ENCODE measurements at regions not wholly inside any gene's neighbourhood (a gene's known extent, or its start where the extent isn't known, plus 50 kb on each side); places are given as distances from the start of the nearest gene placed in this dataset.

- H3K9me3 ChIP-seq (replicated peaks in 1 of 11): 0 out of 22 replicates have a peak, but pooled peaks cover 0 to 5% (median 0%) of the 10 kb centered on the region in 11 experiments
- no peak for TF ChIP-seq Cebpa-rat (IDR thresholded peaks at IDR 0.05)
- H4K20me1 ChIP-seq: no peaks in the 10 kb centered on the region
- H3K36me3 ChIP-seq: no peaks in the 10 kb centered on the region
- H3K4me1 ChIP-seq: peaks cover 3 to 15% (median 9%) of the 10 kb centered on the region in 10 experiments; a peak in 13 of 20 replicates
- H3K27ac ChIP-seq: no peak overlapping the region
- H3K9ac ChIP-seq: no peak overlapping the region
- no peaks in the 10 kb centered on the region for H3K27me3 ChIP-seq
- H3K4me2 ChIP-seq: peak overlapping the region in 4 of 11 experiments; percentile 2 to 32 (median 16); a peak in 2 of 22 replicates
- H3K4me3 ChIP-seq: no peak overlapping the region
These were observed 202.8 kb upstream of the PRNP start for GRCh38 chr20:4483486-4483885.

DNA sequence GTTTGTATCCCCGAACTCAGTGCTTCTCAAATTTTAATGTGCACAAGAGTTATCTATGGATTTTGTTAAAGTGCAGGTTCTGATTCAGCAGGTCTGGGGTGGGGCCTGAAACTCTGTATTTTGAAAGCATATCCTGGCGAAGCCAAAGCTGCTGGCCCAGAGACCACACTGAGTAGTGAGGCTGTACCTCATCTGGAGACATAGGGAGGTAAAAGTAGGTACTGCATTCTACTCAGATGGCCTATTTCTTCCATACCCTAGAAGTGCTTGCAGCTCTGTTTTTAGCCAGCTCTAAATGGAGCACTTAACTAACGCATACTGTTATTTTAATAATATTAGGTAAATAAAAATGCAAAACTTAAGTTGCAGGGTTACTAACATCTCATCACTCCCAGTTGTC is 206.2 kb upstream of the PRNP start:
- peaks cover 3 to 15% (median 9%) of the 10 kb centered on the region in 10 experiments; a peak in 13 of 20 replicates for H3K4me1 ChIP-seq
- no peak for TF ChIP-seq Cebpa-rat (IDR thresholded peaks at IDR 0.05)
- no peak overlapping the region for H3K4me2 ChIP-seq

DNA sequence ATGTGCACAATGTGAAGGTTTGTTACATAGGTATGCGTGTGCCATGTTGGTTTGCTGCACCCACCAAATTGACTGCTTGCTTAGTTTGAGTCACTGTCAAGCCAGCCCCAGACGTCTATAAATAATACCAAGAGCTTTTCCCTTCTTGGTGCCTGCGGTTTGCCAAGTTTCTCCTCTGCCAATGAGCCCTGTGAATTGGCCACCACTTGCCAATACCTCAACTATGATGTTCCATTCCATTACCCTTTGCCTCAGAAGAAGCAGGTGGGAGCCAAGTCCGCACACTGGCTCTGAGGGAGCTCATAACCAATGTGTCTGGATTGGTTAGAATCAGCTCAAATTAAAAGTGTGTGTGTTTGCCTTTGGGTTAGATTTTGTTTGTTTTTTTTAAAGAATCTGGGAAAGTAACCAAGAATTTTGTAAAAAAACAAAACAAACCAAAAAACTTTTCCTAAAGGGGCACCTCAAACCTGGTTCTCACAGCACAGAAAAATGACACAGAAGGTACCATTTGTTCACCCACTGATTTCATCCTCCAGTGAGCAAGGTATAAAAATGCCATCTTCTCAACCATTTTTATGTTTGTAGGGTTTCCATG is 209.3 kb upstream of the PRNP start:
- H3K36me3 ChIP-seq: no peaks in the 10 kb centered on the region

More for the DNA sequence above, 206.2 kb upstream of the PRNP start:
- Histone ChIP-seq H3K9me3 (replicated peaks in 1 of 11) (peaks cover 0 to 13% (median 0%) of the 10 kb centered on the region in 11 experiments; a peak in 2 of 22 replicates), H3K27ac (no peak overlapping the region), H3K27me3 (no peaks in the 10 kb centered on the region), H4K20me1 (no peaks in the 10 kb centered on the region), H3K9ac (no peak overlapping the region), H3K4me3 (no peak overlapping the region), H3K36me3 (no peaks in the 10 kb centered on the region)

DNA sequence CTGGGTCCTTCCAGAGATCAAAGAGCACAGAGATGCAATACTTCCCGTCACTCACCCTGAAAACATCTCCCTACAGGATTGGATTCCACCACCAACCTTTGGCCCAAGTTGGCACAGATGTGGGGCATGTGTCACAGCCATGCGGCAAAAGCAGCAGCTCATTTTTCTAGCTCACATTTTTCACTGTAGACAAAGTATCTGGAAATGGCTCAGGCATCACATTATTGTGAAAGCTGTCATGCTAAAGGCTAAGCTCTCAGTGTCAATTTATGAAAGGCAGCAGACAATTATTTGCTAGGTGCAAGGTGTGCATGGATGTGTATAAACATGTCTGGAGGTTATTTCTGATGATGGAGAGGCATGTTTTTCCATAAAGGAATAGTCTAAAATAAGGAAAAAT is 213.3 kb upstream of the PRNP start:
- Histone ChIP-seq H3K9me3 (replicated peaks in 1 of 11) (peaks cover 0 to 7% (median 0%) of the 10 kb centered on the region in 11 experiments; a peak in 3 of 22 replicates), H3K27ac (no peak overlapping the region), H4K20me1 (no peaks in the 10 kb centered on the region), H3K4me1 (peaks cover 10 to 16% (median 12%) of the 10 kb centered on the region in 10 experiments; a peak in 18 of 20 replicates), H3K27me3 (no peaks in the 10 kb centered on the region), H3K4me2 (no peak overlapping the region), H3K36me3 (no peaks in the 10 kb centered on the region), H3K4me3 (no peak overlapping the region), H3K9ac (no peak overlapping the region)
- no peak for TF ChIP-seq Cebpa-rat (IDR thresholded peaks at IDR 0.05)

More for the DNA sequence above, 209.3 kb upstream of the PRNP start:
- no peaks in the 10 kb centered on the region for H4K20me1 ChIP-seq
- H3K27me3 ChIP-seq: no peaks in the 10 kb centered on the region
- no peak overlapping the region for H3K4me3 ChIP-seq
- no peak overlapping the region for H3K9ac ChIP-seq
- H3K9me3 ChIP-seq (replicated peaks in 1 of 11): peaks cover 0 to 10% (median 0%) of the 10 kb centered on the region in 11 experiments; a peak in 2 of 22 replicates
- 0 out of 22 replicates have a peak overlapping the region, but pooled peaks of 1 of the 11 experiments have one; percentile 14 for H3K4me2 ChIP-seq
- H3K4me1 ChIP-seq: peaks cover 0 to 5% (median 0%) of the 10 kb centered on the region in 10 experiments; a peak in 1 of 20 replicates
- no peak overlapping the region for H3K27ac ChIP-seq
- no peak for TF ChIP-seq Cebpa-rat (IDR thresholded peaks at IDR 0.05)

- Histone ChIP-seq H3K36me3 (no peaks in the 10 kb centered on the region), H3K4me2 (peak overlapping the region in 4 of 11 experiments; percentile 39 to 55 (median 48); a peak in 3 of 22 replicates), H3K4me1 (peaks cover 10 to 16% (median 12%) of the 10 kb centered on the region in 10 experiments; a peak in 18 of 20 replicates), H3K27me3 (no peaks in the 10 kb centered on the region), H3K4me3 (no peak overlapping the region), H3K27ac (no peak overlapping the region), H3K9me3 (replicated peaks in 1 of 11) (peaks cover 0 to 3% (median 0%) of the 10 kb centered on the region in 11 experiments; a peak in 1 of 22 replicates), H3K9ac (no peak overlapping the region), H4K20me1 (no peaks in the 10 kb centered on the region)
- TF ChIP-seq Cebpa-rat (IDR thresholded peaks at IDR 0.05): no peak
These were observed 215.0 kb upstream of the PRNP start for GRCh38 chr20:4471221-4471620.

DNA sequence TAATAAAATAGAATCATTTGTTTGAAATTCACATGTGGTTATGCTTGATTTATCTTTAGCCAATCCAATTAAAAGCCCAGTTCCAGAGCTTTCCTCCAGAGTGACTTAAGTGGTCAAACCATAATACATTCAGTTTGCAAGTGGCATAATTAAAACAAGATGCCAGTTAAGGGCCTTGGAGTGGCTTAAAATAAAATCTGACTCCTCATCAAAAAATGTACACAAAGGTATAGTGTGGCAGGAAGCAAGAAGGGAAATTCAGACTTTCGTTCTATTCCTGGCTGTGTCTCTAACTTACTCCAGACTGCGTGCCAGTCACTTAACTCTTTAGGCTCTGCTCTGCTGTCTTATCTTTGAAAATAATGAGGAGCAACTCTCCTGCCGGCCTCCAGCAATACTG is 215.9 kb upstream of the PRNP start:
- no peaks in the 10 kb centered on the region for H4K20me1 ChIP-seq
- H3K9ac ChIP-seq: no peak overlapping the region
- H3K4me2 ChIP-seq: peak overlapping the region; percentile 18 to 55 (median 39); a peak in 21 of 22 replicates
- TF ChIP-seq Cebpa-rat (IDR thresholded peaks at IDR 0.05): no peak
- no peaks in the 10 kb centered on the region for H3K27me3 ChIP-seq
- peaks cover 0 to 3% (median 0%) of the 10 kb centered on the region in 11 experiments; a peak in 1 of 22 replicates for H3K9me3 ChIP-seq (replicated peaks in 1 of 11)
- H3K4me3 ChIP-seq: no peak overlapping the region
- H3K4me1 ChIP-seq: peaks cover 10 to 16% (median 12%) of the 10 kb centered on the region in 10 experiments; a peak in 18 of 20 replicates
- no peaks in the 10 kb centered on the region for H3K36me3 ChIP-seq
- no peak overlapping the region for H3K27ac ChIP-seq

GRCh38 chr20:4469910-4470309 is 216.3 kb upstream of the PRNP start:
- H3K4me2 ChIP-seq: peak overlapping the region in 10 of 11 experiments; percentile 18 to 55 (median 34); a peak in 14 of 22 replicates

GRCh38 chr20:4468114-4468513 is 218.1 kb upstream of the PRNP start:
- Histone ChIP-seq H3K9me3 (replicated peaks in 1 of 11) (peaks cover 0 to 10% (median 0%) of the 10 kb centered on the region in 11 experiments; a peak in 4 of 22 replicates), H3K4me1 (peaks cover 10 to 20% (median 13%) of the 10 kb centered on the region in 10 experiments; a peak in 18 of 20 replicates), H3K9ac (no peak overlapping the region), H3K4me3 (no peak overlapping the region), H3K36me3 (no peaks in the 10 kb centered on the region), H3K4me2 (no peak overlapping the region), H3K27ac (no peak overlapping the region), H3K27me3 (no peaks in the 10 kb centered on the region), H4K20me1 (no peaks in the 10 kb centered on the region)
- no peak for TF ChIP-seq Cebpa-rat (IDR thresholded peaks at IDR 0.05)

More at GRCh38 chr20:4469910-4470309, 216.3 kb upstream of the PRNP start:
- no peaks in the 10 kb centered on the region for H3K36me3 ChIP-seq
- H3K27me3 ChIP-seq: no peaks in the 10 kb centered on the region
- peaks cover 10 to 16% (median 12%) of the 10 kb centered on the region in 10 experiments; a peak in 18 of 20 replicates for H3K4me1 ChIP-seq
- peaks cover 0 to 3% (median 0%) of the 10 kb centered on the region in 11 experiments; a peak in 1 of 22 replicates for H3K9me3 ChIP-seq (replicated peaks in 1 of 11)
- TF ChIP-seq Cebpa-rat (IDR thresholded peaks at IDR 0.05): no peak
- no peak overlapping the region for H3K9ac ChIP-seq
- no peaks in the 10 kb centered on the region for H4K20me1 ChIP-seq
- no peak overlapping the region for H3K27ac ChIP-seq
- no peak overlapping the region for H3K4me3 ChIP-seq

GRCh38 chr20:4465855-4466545 is 216.9 kb upstream of the ADRA1D start:
- Histone ChIP-seq H3K9me3 (replicated peaks in 1 of 11) (peaks cover 0 to 25% (median 4%) of the 10 kb centered on the region in 11 experiments; a peak in 8 of 22 replicates), H3K9ac (no peak overlapping the region), H3K36me3 (no peaks in the 10 kb centered on the region), H3K4me3 (no peak overlapping the region), H3K27ac (no peak overlapping the region), H4K20me1 (no peaks in the 10 kb centered on the region), H3K4me1 (peaks cover 9 to 21% (median 13%) of the 10 kb centered on the region in 10 experiments; a peak in 18 of 20 replicates), H3K4me2 (0 out of 22 replicates have a peak overlapping the region, but pooled peaks of 1 of the 11 experiments have one; percentile 9), H3K27me3 (no peaks in the 10 kb centered on the region)
- no peak for TF ChIP-seq Cebpa-rat (IDR thresholded peaks at IDR 0.05)

All from BLaER1 treated with 17β-estradiol and CSF1 and Interleukin-3, amounts not matched to agents 10 nM and 100 nM (cell line).